ENCODE measurements at regions not wholly inside any gene's neighbourhood (a gene's known extent, or its start where the extent isn't known, plus 50 kb on each side); places are given as distances from the start of the nearest gene placed in this dataset.
"Not testable (repeated sequence)": the region's sequence is repeated elsewhere in the genome, so short reads cannot be mapped to it uniquely, and the experiment has no call there.

- no peak for DNase-seq (ENCODE audit: low read depth)
Observed at GRCh38 chr3:176328666-176329065, 868.6 kb downstream of the TBL1XR1 start.

- no peak for DNase-seq (ENCODE audit: low read depth)
Observed at GRCh38 chr3:176328198-176328597, 869.1 kb downstream of the TBL1XR1 start.

GRCh38 chr3:176326894-176327490, 870.3 kb downstream of the TBL1XR1 start:
- DNase-seq (ENCODE audit: low read depth) = not testable (repeated sequence)

- DNase-seq (ENCODE audit: low read depth) = not testable (repeated sequence)
Observed at GRCh38 chr3:176321532-176321931, 875.8 kb downstream of the TBL1XR1 start.

- no peak for DNase-seq (ENCODE audit: low read depth)
Observed at GRCh38 chr3:176321099-176321498, 876.2 kb downstream of the TBL1XR1 start.

GRCh38 chr3:176313426-176313825, 883.9 kb downstream of the TBL1XR1 start:
- DNase-seq (ENCODE audit: low read depth) = no peak

GRCh38 chr3:176310641-176311040, 886.6 kb downstream of the TBL1XR1 start:
- no peak for DNase-seq (ENCODE audit: low read depth)

GRCh38 chr3:176302271-176302670, 895.0 kb downstream of the TBL1XR1 start:
- DNase-seq (ENCODE audit: low read depth) = no peak

- peak; percentile 13 for DNase-seq (ENCODE audit: low read depth)
Observed at GRCh38 chr3:176296066-176296597, 901.1 kb downstream of the TBL1XR1 start.

- DNase-seq (ENCODE audit: low read depth) = peak; percentile 77
Observed at GRCh38 chr3:176293276-176293675, 904.0 kb downstream of the TBL1XR1 start.

- no peak for DNase-seq (ENCODE audit: low read depth)
Observed at GRCh38 chr3:176286476-176287085, 910.7 kb downstream of the TBL1XR1 start.

GRCh38 chr3:176275538-176275937, 921.7 kb downstream of the TBL1XR1 start:
- DNase-seq (ENCODE audit: low read depth) = no peak

GRCh38 chr3:176275113-176275512, 922.2 kb downstream of the TBL1XR1 start:
- no peak for DNase-seq (ENCODE audit: low read depth)

- DNase-seq (ENCODE audit: low read depth) = no peak
Observed at GRCh38 chr3:176274161-176274560, 923.1 kb downstream of the TBL1XR1 start.

GRCh38 chr3:176262071-176262470, 935.2 kb downstream of the TBL1XR1 start:
- no peak for DNase-seq (ENCODE audit: low read depth)

- peak; percentile 40 for DNase-seq (ENCODE audit: low read depth)
Observed at GRCh38 chr3:176247191-176247590, 950.1 kb downstream of the TBL1XR1 start.

- DNase-seq (ENCODE audit: low read depth) = no peak
Observed at GRCh38 chr3:176219970-176220369, 977.3 kb downstream of the TBL1XR1 start.

GRCh38 chr3:176214758-176215157, 982.5 kb downstream of the TBL1XR1 start:
- no peak for DNase-seq (ENCODE audit: low read depth)

GRCh38 chr3:176213314-176213713, 984.0 kb downstream of the TBL1XR1 start:
- not testable (repeated sequence) for DNase-seq (ENCODE audit: low read depth)

- DNase-seq (ENCODE audit: low read depth) = no peak
Observed at GRCh38 chr3:176208915-176209314, 988.4 kb downstream of the TBL1XR1 start.

GRCh38 chr3:176208283-176208682, 989.0 kb downstream of the TBL1XR1 start:
- no peak for DNase-seq (ENCODE audit: low read depth)

GRCh38 chr3:176206809-176207208, 990.5 kb downstream of the TBL1XR1 start:
- no peak for DNase-seq (ENCODE audit: low read depth)

- no peak for DNase-seq (ENCODE audit: low read depth)
Observed at GRCh38 chr3:176202652-176203051, 994.6 kb downstream of the TBL1XR1 start.
